AG04449 (cell line): ENCODE measurements at regions not wholly inside any gene's neighbourhood (a gene's known extent, or its start where the extent isn't known, plus 50 kb on each side); places are given as distances from the start of the nearest gene placed in this dataset.

ENCODE experiments used
- CTCF ChIA-PET: fragments of 350-600 bp; formaldehyde crosslinking; extraction: SDS; loops from one replicate; lab custom pipeline; 2021; ENCODE audit warnings: antibody characterized with exemption; lab: Yijun Ruan, JAX
- POLR2A ChIA-PET: fragments of 400-600, 350-600 bp; formaldehyde crosslinking; extraction: SDS; loops from one replicate; lab custom pipeline; 2020; ENCODE audit warnings: antibody characterized with exemption, inconsistent platforms; lab: Yijun Ruan, JAX
- DNase-seq: peaks from one replicate; pipeline ENCODE4 v3.0.0-alpha.2; 2010; ENCODE audit warnings: low read depth, low spot score
- H3K4me3 ChIP-seq: 2 replicates; pipeline ENCODE4 v1.5.1; 2011; ENCODE audit warnings: low read depth, mild to moderate bottlenecking, control low read depth, low read length
- TF ChIP-seq, protein P1 (sequence below): IDR thresholded peaks from one replicate; pipeline ENCODE4 v1.5.1; 2011; ENCODE audit warnings: mild to moderate bottlenecking, moderate library complexity, low read length, control low read depth, inconsistent platforms; ENCODE audit not compliant: insufficient read depth; ENCODE audit errors: missing control alignments

DNA sequence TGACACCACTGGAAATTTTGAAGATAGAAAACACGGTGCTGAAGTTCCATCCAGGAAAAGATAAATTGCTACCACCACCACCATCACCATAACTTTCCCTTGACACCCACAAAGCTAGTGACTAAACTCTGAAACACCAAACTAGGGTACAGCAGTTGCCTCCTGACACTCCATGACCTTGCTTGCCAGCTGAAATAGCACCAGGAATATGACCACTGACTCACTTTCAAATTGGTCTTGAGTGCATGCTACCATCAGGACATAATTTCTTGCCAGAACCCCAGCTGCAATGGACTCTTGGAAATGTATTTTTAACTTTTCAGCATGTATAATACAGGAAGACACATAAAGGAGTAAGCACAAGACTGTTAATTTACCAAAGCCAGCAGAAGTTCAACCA, 283.3 kb downstream of the CENPC start:
- TF ChIP-seq, protein P1, sequence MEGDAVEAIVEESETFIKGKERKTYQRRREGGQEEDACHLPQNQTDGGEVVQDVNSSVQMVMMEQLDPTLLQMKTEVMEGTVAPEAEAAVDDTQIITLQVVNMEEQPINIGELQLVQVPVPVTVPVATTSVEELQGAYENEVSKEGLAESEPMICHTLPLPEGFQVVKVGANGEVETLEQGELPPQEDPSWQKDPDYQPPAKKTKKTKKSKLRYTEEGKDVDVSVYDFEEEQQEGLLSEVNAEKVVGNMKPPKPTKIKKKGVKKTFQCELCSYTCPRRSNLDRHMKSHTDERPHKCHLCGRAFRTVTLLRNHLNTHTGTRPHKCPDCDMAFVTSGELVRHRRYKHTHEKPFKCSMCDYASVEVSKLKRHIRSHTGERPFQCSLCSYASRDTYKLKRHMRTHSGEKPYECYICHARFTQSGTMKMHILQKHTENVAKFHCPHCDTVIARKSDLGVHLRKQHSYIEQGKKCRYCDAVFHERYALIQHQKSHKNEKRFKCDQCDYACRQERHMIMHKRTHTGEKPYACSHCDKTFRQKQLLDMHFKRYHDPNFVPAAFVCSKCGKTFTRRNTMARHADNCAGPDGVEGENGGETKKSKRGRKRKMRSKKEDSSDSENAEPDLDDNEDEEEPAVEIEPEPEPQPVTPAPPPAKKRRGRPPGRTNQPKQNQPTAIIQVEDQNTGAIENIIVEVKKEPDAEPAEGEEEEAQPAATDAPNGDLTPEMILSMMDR, result no peak
- DNase-seq, result no peak
- POLR2A ChIA-PET, result no interaction called here
- CTCF ChIA-PET, result no interaction called here
- H3K4me3 ChIP-seq, result no peak overlapping the region

DNA sequence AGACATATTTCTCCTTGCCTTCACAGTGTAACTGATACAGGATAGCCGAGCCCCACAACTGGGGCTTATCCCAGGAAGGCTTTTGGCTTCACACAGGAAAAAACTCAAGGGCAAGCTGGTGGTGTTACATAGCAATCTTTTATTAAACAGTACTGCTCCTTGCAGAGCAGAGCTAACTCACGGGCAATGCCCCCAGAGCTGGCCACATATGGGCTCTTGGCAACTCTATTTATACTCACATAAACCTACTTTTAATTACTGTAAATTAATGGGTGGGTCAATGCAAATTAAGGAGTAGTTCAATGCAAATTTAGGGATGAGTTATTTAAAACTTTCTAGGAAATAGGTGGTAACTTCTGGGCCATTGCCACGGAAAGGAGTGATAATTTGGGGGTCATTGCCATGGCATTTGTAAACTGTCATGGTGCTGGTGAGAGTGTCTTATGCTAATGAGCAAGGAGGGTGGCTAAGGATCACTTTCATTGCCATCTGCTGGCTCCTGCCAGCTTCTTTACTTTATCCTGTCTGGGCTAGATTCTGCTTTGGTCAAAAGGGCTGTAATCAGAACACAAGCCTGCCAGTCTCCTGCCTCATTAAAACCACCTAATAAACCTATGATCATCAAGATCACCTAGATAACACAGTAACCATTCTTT, 288.8 kb downstream of the CENPC start:
- H3K4me3 ChIP-seq, result no peak overlapping the region
- TF ChIP-seq, protein P1, result no peak
- no peak for DNase-seq
- POLR2A ChIA-PET, result no interaction called here
- CTCF ChIA-PET, result no interaction called here

DNA sequence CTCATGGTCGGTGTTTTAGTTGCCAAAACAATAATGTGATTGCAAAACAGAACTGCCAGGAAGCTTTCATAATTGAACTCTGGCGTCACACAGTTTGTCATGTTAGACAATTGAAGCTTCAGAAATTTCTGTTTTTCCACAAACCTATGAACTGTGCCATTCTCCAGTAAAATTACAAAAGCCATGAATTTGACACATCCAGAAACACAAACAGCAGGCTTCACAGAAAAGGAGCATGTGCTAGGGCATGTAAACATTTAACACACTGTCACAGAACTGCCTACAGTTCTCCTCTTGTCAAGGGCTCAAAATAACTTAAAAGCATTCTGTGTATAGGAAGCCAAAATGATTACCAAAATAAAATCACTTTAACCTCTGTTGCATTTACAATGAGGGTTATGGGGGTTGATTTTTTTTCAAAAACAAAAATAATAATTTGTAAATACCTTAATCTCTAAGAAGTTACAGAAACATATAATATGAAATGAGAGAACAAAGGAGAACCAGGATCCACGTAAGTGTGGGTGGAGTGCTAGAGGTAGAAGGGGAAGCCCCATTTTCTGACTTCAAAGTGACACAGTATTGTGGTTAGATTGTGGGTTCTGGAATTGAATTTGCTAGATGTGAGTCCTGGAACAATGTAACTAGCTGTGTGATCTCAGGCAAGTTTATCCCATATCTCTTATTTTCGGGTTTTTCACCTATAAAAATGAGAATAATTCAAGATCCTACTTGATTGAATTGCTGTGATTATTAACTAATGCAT, 295.0 kb downstream of the CENPC start:
- ChIA-PET CTCF (no interaction called here), POLR2A (no interaction called here)
- TF ChIP-seq, protein P1, result no peak
- no peak for DNase-seq
- no peak overlapping the region for H3K4me3 ChIP-seq

DNA sequence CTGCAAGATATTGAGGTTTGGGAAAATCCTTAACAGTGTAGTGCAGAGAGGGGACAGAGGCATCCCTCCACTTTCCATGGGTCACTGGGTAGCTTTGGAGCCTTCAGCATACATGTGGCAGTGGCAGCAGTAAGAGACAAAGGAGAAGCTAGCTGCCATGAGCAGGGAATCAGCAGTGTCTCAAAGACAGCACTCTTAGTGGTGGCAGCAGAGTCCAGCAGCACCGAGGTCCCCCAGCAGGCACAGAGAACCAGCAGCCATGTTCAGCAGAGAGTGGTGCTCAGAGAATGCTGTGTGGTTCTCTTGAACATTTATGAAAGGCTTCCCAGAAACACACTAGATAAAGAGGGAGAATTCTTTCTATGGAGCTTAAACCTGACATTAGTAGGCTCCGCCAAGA, 308.5 kb downstream of the CENPC start:
- no peak overlapping the region for H3K4me3 ChIP-seq
- TF ChIP-seq, protein P1, result no peak
- no peak for DNase-seq
- ChIA-PET CTCF (no interaction called here), POLR2A (no interaction called here)

DNA sequence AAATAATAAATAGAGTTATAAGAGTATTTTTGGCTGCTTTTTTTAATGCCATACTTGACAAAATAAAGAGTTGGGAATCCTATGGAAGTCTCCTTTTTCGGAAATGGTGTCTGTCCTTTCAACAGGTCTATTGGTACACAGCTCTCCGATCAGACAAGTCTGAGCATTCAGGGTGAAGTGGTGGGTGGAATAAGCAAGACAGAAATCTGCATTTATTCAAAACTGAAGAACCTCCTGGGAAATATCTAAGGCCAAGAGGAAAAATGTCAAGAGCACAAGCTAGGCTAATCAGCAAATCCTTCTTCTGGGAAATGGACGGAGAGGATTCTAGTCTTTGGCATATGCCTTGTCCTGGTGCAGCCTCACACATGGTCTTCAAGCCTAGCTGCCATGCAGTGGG, 309.0 kb downstream of the CENPC start:
- ChIA-PET POLR2A (no interaction called here), CTCF (interaction anchor here (0.5 kb wide), 1 partner anchor 510 kb away, joined by 4 read pairs; no protein-coding TSS in a partner anchor)
- no peak overlapping the region for H3K4me3 ChIP-seq
- TF ChIP-seq, protein P1, result no peak
- no peak for DNase-seq

DNA sequence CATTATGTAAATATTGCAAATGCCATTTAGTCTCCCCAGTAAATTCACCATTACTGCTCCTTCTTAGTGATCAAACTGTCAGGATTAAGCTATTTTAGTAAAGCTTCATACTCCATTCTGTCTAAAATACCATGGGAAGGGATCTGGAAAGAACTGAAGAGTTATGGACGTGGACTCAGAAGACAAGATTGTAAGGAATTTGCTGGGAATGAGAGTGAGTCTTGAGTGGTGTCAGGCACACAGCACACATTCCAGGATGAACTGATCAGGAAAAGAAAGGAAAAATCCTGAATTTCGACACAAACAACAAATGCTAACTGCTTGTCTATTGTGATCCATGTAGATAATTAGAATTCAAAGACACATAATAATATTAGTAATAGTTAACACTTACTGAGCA, 311.0 kb downstream of the CENPC start:
- no peak for DNase-seq
- CTCF ChIA-PET, result no interaction called here
- POLR2A ChIA-PET, result no interaction called here
- no peak overlapping the region for H3K4me3 ChIP-seq
- TF ChIP-seq, protein P1, result no peak
